ENCODE measurements at regions not wholly inside any gene's neighbourhood (a gene's known extent, or its start where the extent isn't known, plus 50 kb on each side); places are given as distances from the start of the nearest gene placed in this dataset.
"Not testable (repeated sequence)": the region's sequence is repeated elsewhere in the genome, so short reads cannot be mapped to it uniquely, and the experiment has no call there.

GRCh38 chrX:124736553-124737270, 390.3 kb downstream of the SH2D1A start:
- Histone ChIP-seq H3K36me3 (ENCODE audit: control insufficient read depth in 1 of 2, insufficient read depth in 2 of 2, low read length in 2 of 2) (no peaks in the 10 kb centered on the region), H3K27ac (ENCODE audit: low read depth, low read length) (no peak overlapping the region), H3K9me3 (ENCODE audit: control insufficient read depth in 1 of 2, low read length in 2 of 2) (no peaks in the 10 kb centered on the region), H3K27me3 (ENCODE audit: control insufficient read depth in 1 of 2, insufficient read depth in 2 of 2, low read length in 2 of 2) (no peaks in the 10 kb centered on the region), H3K4me3 (ENCODE audit: low read depth in 1 of 2, low read length in 2 of 2) (no peak overlapping the region), H3K4me1 (ENCODE audit: control insufficient read depth in 1 of 2, insufficient read depth in 2 of 2, low read length in 2 of 2) (no peaks in the 10 kb centered on the region), H3K9ac (ENCODE audit: low read depth in 1 of 2, low read length in 2 of 2) (no peak overlapping the region)

- Histone ChIP-seq H3K27me3 (ENCODE audit: control insufficient read depth in 1 of 2, insufficient read depth in 2 of 2, low read length in 2 of 2) (no peaks in the 10 kb centered on the region), H3K9me3 (ENCODE audit: control insufficient read depth in 1 of 2, low read length in 2 of 2) (no peaks in the 10 kb centered on the region), H3K4me3 (ENCODE audit: low read depth in 1 of 2, low read length in 2 of 2) (no peak overlapping the region)
Observed at GRCh38 chrX:124737771-124738170, 391.4 kb downstream of the SH2D1A start.

GRCh38 chrX:124747295-124747694, 400.9 kb downstream of the SH2D1A start:
- Histone ChIP-seq H3K4me1 (ENCODE audit: control insufficient read depth in 1 of 2, insufficient read depth in 2 of 2, low read length in 2 of 2) (no peaks in the 10 kb centered on the region), H3K27me3 (ENCODE audit: control insufficient read depth in 1 of 2, insufficient read depth in 2 of 2, low read length in 2 of 2) (no peaks in the 10 kb centered on the region), H3K27ac (ENCODE audit: low read depth, low read length) (no peak overlapping the region), H3K4me3 (ENCODE audit: low read depth in 1 of 2, low read length in 2 of 2) (no peak overlapping the region), H3K9ac (ENCODE audit: low read depth in 1 of 2, low read length in 2 of 2) (no peak overlapping the region), H3K36me3 (ENCODE audit: control insufficient read depth in 1 of 2, insufficient read depth in 2 of 2, low read length in 2 of 2) (no peaks in the 10 kb centered on the region), H3K9me3 (ENCODE audit: control insufficient read depth in 1 of 2, low read length in 2 of 2) (no peaks in the 10 kb centered on the region)

More at GRCh38 chrX:124737771-124738170, 391.4 kb downstream of the SH2D1A start:
- no peak overlapping the region for H3K9ac ChIP-seq (ENCODE audit: low read depth in 1 of 2, low read length in 2 of 2)
- no peaks in the 10 kb centered on the region for H3K4me1 ChIP-seq (ENCODE audit: control insufficient read depth in 1 of 2, insufficient read depth in 2 of 2, low read length in 2 of 2)
- no peaks in the 10 kb centered on the region for H3K36me3 ChIP-seq (ENCODE audit: control insufficient read depth in 1 of 2, insufficient read depth in 2 of 2, low read length in 2 of 2)
- no peak overlapping the region for H3K27ac ChIP-seq (ENCODE audit: low read depth, low read length)

GRCh38 chrX:124764354-124764753, 418.0 kb downstream of the SH2D1A start:
- H3K4me1 ChIP-seq (ENCODE audit: control insufficient read depth in 1 of 2, insufficient read depth in 2 of 2, low read length in 2 of 2): no peaks in the 10 kb centered on the region

GRCh38 chrX:124769166-124769565, 422.8 kb downstream of the SH2D1A start:
- Histone ChIP-seq H3K27me3 (ENCODE audit: control insufficient read depth in 1 of 2, insufficient read depth in 2 of 2, low read length in 2 of 2) (no peaks in the 10 kb centered on the region), H3K9ac (ENCODE audit: low read depth in 1 of 2, low read length in 2 of 2) (no peak overlapping the region), H3K27ac (ENCODE audit: low read depth, low read length) (no peak overlapping the region), H3K36me3 (ENCODE audit: control insufficient read depth in 1 of 2, insufficient read depth in 2 of 2, low read length in 2 of 2) (no peaks in the 10 kb centered on the region), H3K4me1 (ENCODE audit: control insufficient read depth in 1 of 2, insufficient read depth in 2 of 2, low read length in 2 of 2) (no peaks in the 10 kb centered on the region), H3K9me3 (ENCODE audit: control insufficient read depth in 1 of 2, low read length in 2 of 2) (no peaks in the 10 kb centered on the region), H3K4me3 (ENCODE audit: low read depth in 1 of 2, low read length in 2 of 2) (no peak overlapping the region)

More at GRCh38 chrX:124764354-124764753, 418.0 kb downstream of the SH2D1A start:
- H3K27ac ChIP-seq (ENCODE audit: low read depth, low read length): no peak overlapping the region
- no peaks in the 10 kb centered on the region for H3K9me3 ChIP-seq (ENCODE audit: control insufficient read depth in 1 of 2, low read length in 2 of 2)
- H3K9ac ChIP-seq (ENCODE audit: low read depth in 1 of 2, low read length in 2 of 2): no peak overlapping the region
- no peaks in the 10 kb centered on the region for H3K36me3 ChIP-seq (ENCODE audit: control insufficient read depth in 1 of 2, insufficient read depth in 2 of 2, low read length in 2 of 2)
- no peak overlapping the region for H3K4me3 ChIP-seq (ENCODE audit: low read depth in 1 of 2, low read length in 2 of 2)
- H3K27me3 ChIP-seq (ENCODE audit: control insufficient read depth in 1 of 2, insufficient read depth in 2 of 2, low read length in 2 of 2): no peaks in the 10 kb centered on the region

GRCh38 chrX:124771292-124771691, 424.9 kb downstream of the SH2D1A start:
- H3K27me3 ChIP-seq (ENCODE audit: control insufficient read depth in 1 of 2, insufficient read depth in 2 of 2, low read length in 2 of 2): no peaks in the 10 kb centered on the region
- H3K9me3 ChIP-seq (ENCODE audit: control insufficient read depth in 1 of 2, low read length in 2 of 2): no peaks in the 10 kb centered on the region
- no peaks in the 10 kb centered on the region for H3K36me3 ChIP-seq (ENCODE audit: control insufficient read depth in 1 of 2, insufficient read depth in 2 of 2, low read length in 2 of 2)
- no peak overlapping the region for H3K4me3 ChIP-seq (ENCODE audit: low read depth in 1 of 2, low read length in 2 of 2)
- H3K9ac ChIP-seq (ENCODE audit: low read depth in 1 of 2, low read length in 2 of 2): no peak overlapping the region
- H3K4me1 ChIP-seq (ENCODE audit: control insufficient read depth in 1 of 2, insufficient read depth in 2 of 2, low read length in 2 of 2): no peaks in the 10 kb centered on the region
- no peak overlapping the region for H3K27ac ChIP-seq (ENCODE audit: low read depth, low read length)

- H3K27me3 ChIP-seq (ENCODE audit: control insufficient read depth in 1 of 2, insufficient read depth in 2 of 2, low read length in 2 of 2); H3K27ac ChIP-seq (ENCODE audit: low read depth, low read length); H3K4me3 ChIP-seq (ENCODE audit: low read depth in 1 of 2, low read length in 2 of 2); H3K9me3 ChIP-seq (ENCODE audit: control insufficient read depth in 1 of 2, low read length in 2 of 2); H3K9ac ChIP-seq (ENCODE audit: low read depth in 1 of 2, low read length in 2 of 2); H3K4me1 ChIP-seq (ENCODE audit: control insufficient read depth in 1 of 2, insufficient read depth in 2 of 2, low read length in 2 of 2); H3K36me3 ChIP-seq (ENCODE audit: control insufficient read depth in 1 of 2, insufficient read depth in 2 of 2, low read length in 2 of 2): not testable (repeated sequence)
Observed at GRCh38 chrX:124788253-124788652, 441.9 kb downstream of the SH2D1A start.

- H3K4me3 ChIP-seq (ENCODE audit: low read depth in 1 of 2, low read length in 2 of 2); H3K36me3 ChIP-seq (ENCODE audit: control insufficient read depth in 1 of 2, insufficient read depth in 2 of 2, low read length in 2 of 2); H3K9me3 ChIP-seq (ENCODE audit: control insufficient read depth in 1 of 2, low read length in 2 of 2); H3K27ac ChIP-seq (ENCODE audit: low read depth, low read length); H3K4me1 ChIP-seq (ENCODE audit: control insufficient read depth in 1 of 2, insufficient read depth in 2 of 2, low read length in 2 of 2); H3K9ac ChIP-seq (ENCODE audit: low read depth in 1 of 2, low read length in 2 of 2); H3K27me3 ChIP-seq (ENCODE audit: control insufficient read depth in 1 of 2, insufficient read depth in 2 of 2, low read length in 2 of 2): not testable (repeated sequence)
Observed at GRCh38 chrX:124789874-124790273, 443.5 kb downstream of the SH2D1A start.

GRCh38 chrX:124791492-124792095, 445.2 kb downstream of the SH2D1A start:
- H3K4me1 ChIP-seq (ENCODE audit: control insufficient read depth in 1 of 2, insufficient read depth in 2 of 2, low read length in 2 of 2): no peaks in the 10 kb centered on the region
- no peak overlapping the region for H3K9ac ChIP-seq (ENCODE audit: low read depth in 1 of 2, low read length in 2 of 2)
- H3K4me3 ChIP-seq (ENCODE audit: low read depth in 1 of 2, low read length in 2 of 2): no peak overlapping the region
- H3K27ac ChIP-seq (ENCODE audit: low read depth, low read length): no peak overlapping the region
- H3K27me3 ChIP-seq (ENCODE audit: control insufficient read depth in 1 of 2, insufficient read depth in 2 of 2, low read length in 2 of 2): no peaks in the 10 kb centered on the region
- no peaks in the 10 kb centered on the region for H3K9me3 ChIP-seq (ENCODE audit: control insufficient read depth in 1 of 2, low read length in 2 of 2)
- H3K36me3 ChIP-seq (ENCODE audit: control insufficient read depth in 1 of 2, insufficient read depth in 2 of 2, low read length in 2 of 2): no peaks in the 10 kb centered on the region

- Histone ChIP-seq H3K36me3 (ENCODE audit: control insufficient read depth in 1 of 2, insufficient read depth in 2 of 2, low read length in 2 of 2) (no peaks in the 10 kb centered on the region), H3K9me3 (ENCODE audit: control insufficient read depth in 1 of 2, low read length in 2 of 2) (no peaks in the 10 kb centered on the region), H3K9ac (ENCODE audit: low read depth in 1 of 2, low read length in 2 of 2) (no peak overlapping the region), H3K27ac (ENCODE audit: low read depth, low read length) (no peak overlapping the region), H3K27me3 (ENCODE audit: control insufficient read depth in 1 of 2, insufficient read depth in 2 of 2, low read length in 2 of 2) (no peaks in the 10 kb centered on the region), H3K4me1 (ENCODE audit: control insufficient read depth in 1 of 2, insufficient read depth in 2 of 2, low read length in 2 of 2) (no peaks in the 10 kb centered on the region), H3K4me3 (ENCODE audit: low read depth in 1 of 2, low read length in 2 of 2) (no peak overlapping the region)
Observed at GRCh38 chrX:124796989-124797388, 450.6 kb downstream of the SH2D1A start.

All from duodenal mucosa (tissue), 2 donors.